ENCODE measurements at regions not wholly inside any gene's neighbourhood (a gene's known extent, or its start where the extent isn't known, plus 50 kb on each side); places are given as distances from the start of the nearest gene placed in this dataset.
"Not testable (repeated sequence)": the region's sequence is repeated elsewhere in the genome, so short reads cannot be mapped to it uniquely, and the experiment has no call there.

DNA sequence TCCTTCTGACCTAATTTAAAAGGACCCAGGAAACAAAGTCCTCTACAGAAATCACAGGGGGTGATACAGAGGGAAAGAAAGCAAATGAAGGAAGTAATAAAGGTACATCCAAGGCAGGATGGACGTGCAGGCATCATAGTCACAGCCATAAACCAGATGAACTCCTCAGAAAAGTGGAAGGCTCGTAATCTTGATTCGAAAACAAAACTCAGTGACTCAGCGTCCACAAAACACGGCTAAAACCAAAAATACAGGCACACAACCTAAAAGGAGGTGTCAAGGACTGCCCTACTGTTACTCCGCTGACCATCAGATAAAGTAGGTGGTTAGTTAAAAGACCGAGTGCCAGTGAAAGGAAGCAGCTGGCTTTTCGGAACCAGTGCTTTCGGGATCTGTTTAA lies 81.5 kb downstream of the TRIM69 start:
- DNase-seq; intact Hi-C loops (cut with DNase I): not testable (repeated sequence)

DNA sequence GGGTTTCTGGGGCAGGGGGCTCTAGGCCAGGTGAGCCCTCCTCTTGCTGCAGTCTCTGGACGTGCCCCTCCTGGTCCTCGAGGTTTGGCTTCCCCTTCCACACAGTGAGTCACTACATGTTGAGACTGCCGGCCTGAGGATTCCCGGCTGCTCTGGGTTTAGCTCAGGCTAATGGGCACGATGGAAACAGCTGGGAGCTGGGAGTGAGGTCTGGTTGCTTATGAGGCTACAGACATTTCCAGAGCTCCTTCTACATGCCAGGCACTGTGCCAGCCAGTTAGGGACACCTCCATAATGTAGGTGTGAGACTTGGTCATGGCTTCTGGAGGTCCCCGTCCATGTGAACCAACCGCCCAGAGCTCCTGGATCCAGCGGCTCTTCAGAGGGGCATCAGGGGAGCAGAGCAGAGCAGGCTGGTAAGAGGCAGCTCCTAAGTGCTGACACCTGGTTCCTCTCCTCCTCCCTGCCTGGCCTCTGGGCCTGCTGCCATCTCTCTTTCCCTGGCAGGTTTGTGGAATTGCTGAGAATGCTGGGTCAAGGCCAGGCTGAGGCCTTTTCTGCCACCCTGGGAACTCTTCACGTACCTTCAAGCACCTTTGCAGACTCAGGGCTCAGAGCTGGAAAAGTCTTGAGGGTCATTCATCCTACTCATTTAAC lies 83.1 kb downstream of the TRIM69 start:
- DNase-seq; intact Hi-C loops (cut with DNase I): not testable (repeated sequence)

DNA sequence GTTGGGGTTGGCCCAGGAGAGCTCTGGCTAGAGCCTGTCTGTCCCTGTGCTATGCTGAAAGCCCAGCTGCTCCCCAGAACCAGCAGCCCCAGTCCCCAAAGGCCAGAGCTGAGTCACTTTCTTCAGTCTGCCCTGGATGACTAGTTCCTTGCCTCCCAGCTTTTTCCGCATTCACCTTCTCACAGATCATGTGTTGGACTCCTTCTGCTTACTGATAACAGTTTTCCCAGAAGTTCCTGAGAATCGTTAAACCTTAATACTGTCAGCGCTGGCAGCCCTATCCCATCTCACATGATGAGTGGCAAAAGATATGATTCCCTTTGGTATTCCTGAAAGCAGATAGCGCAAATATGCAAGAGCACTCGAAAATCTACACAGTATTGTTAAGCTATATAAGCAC lies 84.2 kb downstream of the TRIM69 start:
- DNase-seq; intact Hi-C loops (cut with DNase I): not testable (repeated sequence)

DNA sequence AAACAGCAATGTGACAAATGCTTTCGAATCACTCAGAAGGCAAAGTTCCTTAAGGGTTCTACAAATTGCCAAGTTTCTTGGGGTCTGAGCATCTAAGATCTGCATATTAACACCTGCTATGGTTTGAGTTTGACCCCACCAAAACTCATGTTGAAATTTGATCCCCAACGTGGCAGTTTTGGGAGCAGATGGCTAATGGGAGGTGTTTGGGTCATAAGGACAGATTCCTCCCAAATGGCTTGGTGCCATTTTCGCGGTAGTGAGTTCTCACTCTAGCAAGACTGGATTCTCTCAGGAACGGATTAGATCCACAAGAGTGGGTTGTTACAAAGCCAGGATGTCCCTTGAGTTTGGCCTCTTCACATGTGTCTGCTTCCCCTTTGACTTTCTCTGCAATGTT lies 84.6 kb downstream of the TRIM69 start:
- intact Hi-C loops (cut with DNase I); DNase-seq: not testable (repeated sequence)

DNA sequence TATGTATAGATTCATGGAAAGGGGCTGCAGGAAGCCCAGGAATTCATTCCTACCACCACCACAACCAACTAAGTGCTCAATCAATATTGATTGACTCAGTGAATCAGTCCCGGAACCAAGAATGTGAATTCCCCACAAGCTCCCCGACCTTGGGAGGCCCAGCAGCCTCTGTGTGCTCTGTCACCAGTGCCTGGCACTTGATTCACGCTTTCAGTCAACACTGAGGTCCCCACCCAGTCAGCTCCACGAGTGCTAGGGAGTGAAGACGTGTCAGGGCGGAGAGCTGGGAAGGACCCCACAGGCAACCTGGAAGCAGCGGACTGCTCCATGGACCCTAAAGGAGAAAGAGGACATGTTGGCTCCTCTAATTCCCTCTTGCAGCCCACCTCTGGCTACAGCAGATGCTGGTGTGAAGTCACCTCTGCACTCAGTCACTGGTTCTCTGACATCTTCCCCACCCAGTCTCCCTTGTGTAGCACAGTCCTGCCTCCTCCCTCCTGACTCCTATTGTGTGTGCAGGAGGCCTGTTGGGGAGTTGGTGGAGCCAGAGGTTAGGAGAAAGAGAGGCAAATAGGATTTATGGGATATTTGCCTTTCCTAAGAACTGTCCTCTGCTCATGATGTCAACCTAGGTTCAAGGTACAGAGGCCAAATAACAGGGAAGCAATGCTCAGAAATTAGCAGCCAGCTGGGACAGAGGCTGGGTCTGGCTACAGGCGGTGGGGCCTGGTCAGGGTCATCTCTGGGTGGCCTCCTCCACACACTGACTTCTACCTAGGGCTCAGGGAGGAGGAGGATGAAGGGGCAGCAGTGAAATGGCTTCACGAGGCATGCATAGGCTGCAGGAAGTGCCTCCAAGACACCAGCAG lies 88.2 kb downstream of the TRIM69 start:
- intact Hi-C loops (cut with DNase I); DNase-seq: not testable (repeated sequence)

DNA sequence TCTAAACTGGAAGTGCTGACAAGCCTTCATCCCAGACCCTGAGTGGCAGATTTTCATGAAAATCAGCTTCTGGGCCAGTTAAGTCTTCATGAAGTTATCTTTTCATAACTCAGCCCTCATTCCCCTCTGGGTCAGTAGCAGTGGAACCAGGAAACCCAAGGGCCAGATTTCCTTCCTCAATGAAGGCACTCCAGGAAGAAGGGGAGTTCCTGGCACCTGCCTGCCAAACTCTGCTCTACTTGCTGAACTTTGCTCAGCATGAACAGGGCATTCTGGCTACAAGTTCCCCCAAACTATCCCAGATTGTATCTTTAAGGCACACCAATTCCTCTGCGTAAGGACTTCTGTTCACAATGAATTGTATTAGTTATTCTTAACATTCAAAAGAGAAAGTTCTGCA lies 90.3 kb downstream of the TRIM69 start:
- DNase-seq; intact Hi-C loops (cut with DNase I): not testable (repeated sequence)

DNA sequence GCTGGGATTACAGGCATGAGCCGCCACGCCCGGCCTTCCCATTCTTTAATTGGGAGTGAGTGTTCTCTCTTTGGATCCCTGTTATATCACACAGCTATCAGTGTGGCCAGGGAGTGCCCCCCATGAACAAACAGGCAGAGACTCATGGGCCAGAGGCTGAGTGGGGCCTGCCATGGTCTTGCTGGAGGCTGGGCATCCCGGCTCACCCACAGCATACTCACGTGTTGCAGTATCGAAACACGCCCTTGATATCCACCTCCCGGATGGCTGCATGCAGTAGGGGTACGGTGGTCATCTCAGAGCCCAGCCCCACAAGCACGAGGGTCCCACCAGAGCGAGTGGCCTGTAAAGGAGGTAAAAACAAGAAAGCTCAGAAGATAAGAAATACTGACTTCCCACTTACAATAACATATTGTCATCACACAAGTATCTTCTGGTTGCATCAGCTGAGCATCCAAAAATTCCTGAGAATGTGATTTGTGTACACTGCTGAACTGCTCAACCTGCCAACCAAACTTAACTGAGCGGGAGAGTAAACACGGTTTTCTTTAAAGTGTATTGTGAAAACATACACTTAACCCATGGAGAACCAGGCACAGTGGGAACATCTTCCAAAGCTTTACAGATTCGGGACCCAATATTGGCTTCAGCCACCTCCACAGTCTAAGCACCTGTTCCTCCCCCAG lies 92.0 kb downstream of the TRIM69 start:
- intact Hi-C loops (cut with DNase I): not testable (repeated sequence)
- peak in 1 of 10 donors; percentile 73 for DNase-seq

DNA sequence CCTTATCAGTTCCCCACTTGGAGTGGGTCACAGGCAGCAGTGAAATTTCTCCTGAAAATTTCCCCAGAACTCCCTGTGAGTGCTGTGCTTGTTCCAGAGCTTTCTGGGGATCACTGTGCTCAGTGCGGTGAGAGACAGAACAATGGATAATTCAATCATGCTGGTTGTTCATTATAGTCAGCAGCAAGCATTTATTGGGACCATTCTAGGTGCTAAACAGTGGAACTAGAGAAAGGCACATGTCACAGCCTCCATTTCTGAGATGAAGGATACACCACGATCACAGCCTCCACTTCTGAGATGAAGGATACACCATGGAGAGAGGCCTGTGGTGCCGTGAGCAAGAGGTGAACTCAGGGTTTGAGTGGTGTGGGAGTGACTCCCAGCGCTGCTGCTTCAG lies 92.8 kb downstream of the TRIM69 start:
- intact Hi-C loops (cut with DNase I); DNase-seq: not testable (repeated sequence)

DNA sequence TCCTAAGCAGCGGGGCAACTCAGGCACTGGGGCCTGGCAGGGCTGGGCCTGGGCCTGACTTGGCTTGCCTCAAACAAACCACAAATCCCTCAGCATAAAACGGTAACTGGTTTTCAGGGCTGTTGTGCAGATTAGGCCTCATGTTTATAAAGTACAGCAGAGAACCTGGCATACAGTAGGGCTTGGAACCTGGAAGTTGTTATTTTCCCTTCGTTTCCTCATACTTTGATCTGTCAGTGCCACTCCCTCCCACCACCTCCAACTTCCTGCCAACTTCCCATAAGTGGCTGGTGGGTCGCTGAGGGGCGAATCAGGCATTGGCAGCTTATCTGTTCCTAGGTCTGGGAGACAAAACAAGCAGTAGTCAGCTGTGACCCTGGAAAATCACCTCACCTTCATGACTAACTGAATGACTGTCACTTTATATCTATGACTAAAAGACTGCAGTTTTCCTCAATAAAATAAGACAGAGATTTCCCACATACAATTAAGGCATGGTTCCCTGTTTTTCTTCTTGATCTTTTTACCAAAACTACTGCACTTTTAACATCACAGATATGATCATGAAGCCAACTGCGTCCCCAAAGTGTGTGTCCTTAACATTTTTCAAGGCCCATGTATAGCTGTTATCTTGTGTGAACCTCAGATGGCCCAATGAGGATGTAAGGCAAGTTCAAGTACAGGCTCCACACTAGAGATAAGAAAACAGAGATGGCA lies 94.5 kb downstream of the TRIM69 start:
- intact Hi-C loops (cut with DNase I): not testable (repeated sequence)
- peak in 1 of 10 donors; percentile 31 for DNase-seq

DNA sequence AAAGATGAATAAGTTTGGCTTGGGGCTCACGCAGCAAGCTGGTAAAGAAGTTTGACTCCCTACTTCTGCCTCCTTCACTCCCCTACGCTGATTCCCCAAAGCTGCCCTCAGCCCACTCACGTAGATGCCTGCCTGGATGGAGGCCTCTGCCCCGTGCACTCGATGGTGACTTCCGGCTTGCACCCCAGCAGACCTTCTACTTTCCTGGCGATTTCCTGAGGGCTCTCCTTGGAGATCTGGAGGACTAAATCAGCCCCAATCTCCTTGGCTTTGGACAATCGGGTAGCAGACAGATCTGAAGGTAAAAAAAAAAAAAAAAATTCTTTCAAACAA lies 95.0 kb downstream of the TRIM69 start:
- DNase-seq: peak in 1 of 10 donors; percentile 58
- intact Hi-C loops (cut with DNase I): not testable (repeated sequence)

DNA sequence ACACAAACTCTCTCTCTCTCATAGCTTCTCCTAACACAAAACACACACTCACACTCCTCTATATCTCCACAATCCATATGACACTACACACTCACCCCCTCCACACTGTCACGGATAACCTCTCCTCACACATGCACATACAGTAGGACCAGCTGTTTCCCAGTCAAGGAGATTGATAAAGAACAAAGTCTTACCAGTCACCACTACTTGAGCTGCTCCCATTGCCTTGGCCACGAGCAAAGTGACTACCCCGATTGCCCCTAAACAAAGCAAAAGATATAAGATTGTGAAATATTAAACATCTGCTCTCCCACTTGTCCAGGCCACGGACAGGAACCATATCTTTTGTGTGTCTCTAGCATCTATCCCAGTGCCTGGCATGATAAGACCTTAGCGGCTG lies 95.8 kb downstream of the TRIM69 start:
- intact Hi-C loops (cut with DNase I); DNase-seq: not testable (repeated sequence)

DNA sequence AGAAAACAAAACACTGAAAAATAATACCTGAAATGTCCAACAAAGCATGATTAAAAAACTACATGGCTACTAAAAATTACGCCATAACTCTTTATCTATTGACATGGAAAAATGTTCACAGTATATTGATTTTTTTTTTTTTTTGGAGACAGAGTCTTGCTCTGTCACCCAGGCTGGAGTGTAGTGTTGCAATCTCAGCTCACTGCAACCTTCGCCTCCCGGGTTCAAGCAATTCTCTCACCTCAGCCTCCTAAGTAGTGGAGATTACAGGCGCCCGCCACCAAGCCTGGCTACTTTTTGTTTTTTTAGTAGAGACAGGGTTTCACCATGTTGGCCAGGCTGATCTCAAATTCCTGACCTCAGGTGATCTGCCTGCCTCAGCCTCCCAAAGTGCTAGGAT lies 96.8 kb downstream of the TRIM69 start:
- DNase-seq; intact Hi-C loops (cut with DNase I): not testable (repeated sequence)

DNA sequence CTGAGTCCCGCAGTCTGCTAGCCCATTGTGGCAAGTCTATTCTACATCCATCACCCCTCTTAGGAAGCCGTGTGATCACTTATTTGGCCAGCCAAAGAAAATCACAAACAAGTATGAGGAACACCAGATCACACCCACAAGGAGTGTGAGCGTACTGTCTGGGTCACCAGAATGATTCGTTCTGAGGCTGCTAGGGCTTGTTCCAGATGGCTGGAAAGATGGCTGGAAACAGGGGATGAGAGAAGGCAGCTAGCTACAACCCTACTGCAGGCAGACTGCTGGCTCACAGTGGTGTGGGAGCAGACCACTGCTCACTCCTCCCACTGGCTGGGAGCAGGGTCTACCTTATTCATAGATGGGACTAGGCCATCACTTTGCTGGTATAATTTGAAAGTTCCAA lies 97.4 kb downstream of the TRIM69 start:
- DNase-seq; intact Hi-C loops (cut with DNase I): not testable (repeated sequence)

DNA sequence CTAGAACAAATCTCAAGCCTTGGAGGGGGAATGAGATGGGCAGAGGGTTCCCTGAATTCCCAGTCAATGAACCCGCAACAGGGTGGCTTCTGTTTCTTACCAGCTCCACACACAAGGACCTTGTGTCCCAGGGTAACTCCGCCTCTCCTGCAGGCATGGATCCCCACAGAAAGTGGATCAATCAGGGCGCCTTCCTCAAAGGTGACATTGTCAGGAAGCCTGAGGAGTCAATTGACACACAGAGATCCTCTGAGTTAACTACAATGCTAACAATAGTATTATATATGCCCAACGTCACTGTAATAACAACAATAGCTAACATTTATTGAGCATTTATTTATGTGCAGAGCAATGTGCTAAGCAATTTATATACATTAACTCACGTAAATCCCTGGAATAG lies 98.8 kb downstream of the TRIM69 start:
- intact Hi-C loops (cut with DNase I); DNase-seq: not testable (repeated sequence)

DNA sequence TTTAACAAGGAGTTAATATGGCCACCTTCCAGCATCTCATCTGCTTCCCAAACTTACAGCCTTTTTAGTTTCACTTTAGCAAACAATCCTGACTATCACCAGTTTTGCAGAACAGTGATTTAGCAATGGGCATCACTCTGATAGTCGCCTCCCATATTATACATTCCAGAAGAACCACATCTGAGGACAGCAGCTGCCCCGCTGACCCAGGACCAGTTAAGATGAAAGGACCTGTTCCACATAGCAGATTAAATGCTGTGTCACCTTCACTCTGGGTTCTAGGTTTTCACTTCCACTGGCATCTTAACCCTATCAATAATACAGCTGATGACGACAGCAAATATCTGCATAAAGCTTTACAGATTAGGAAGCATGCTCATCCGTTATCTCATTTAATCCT lies 99.8 kb downstream of the TRIM69 start:
- no peak for DNase-seq
- intact Hi-C loops (cut with DNase I): no loop called here

DNA sequence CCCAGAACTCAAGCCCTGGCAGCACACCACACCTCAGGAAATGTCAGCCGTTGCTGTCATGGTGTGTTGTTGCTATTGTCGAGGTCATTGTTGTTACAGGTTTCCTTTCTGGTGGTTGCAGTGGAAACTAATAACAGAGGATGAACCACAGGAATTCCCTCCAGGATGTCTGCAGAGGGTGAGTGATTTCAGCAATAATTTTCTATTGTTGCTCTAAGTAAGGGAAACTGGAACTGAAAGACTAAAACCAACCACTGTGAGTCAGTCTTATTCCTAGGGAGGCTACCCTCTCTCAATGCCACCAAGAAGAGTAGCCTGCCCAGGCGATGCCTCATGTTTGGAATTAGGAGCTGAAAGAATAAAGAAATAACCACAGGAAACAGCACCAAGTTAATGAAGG lies 102.6 kb downstream of the TRIM69 start:
- intact Hi-C loops (cut with DNase I); DNase-seq: not testable (repeated sequence)

DNA sequence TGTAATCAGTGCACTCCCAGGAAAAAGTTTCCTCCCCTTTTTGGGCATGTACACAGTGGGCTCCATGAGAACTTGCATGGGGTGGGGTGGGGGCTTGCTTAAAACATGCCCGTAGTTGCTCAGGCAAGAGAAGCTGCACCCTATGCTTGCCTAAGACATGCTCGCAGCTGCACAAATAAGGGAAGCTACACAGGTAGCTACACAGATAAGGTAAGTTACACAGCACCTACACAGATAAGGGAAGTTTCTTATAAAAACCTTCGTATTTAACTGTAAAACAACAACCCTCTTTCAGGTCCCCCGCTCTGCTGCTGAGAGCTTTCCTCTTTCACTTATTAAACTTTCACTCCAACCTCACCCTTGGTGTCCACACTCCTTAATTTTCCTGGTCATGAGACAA lies 105.4 kb downstream of the TRIM69 start:
- intact Hi-C loops (cut with DNase I); DNase-seq: not testable (repeated sequence)

DNA sequence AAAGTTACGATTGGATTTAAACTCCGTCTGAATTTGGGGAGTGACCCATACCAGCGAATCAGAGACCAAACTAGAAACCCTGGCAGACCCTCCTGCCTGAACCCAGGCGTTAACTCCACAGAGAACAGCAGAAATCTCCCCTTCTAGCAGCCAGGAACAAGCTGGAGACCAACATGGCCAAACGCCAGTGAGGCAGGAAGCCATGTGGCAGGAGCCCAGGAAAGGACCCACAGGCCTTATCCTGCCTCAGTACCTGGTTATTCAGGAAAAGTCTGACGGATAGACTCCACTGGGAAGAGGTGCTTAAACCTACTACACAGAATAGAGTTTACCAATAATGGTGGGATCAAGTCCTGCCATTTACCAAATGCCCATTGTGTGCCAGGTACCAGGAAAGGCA lies 106.6 kb downstream of the TRIM69 start:
- DNase-seq; intact Hi-C loops (cut with DNase I): not testable (repeated sequence)

DNA sequence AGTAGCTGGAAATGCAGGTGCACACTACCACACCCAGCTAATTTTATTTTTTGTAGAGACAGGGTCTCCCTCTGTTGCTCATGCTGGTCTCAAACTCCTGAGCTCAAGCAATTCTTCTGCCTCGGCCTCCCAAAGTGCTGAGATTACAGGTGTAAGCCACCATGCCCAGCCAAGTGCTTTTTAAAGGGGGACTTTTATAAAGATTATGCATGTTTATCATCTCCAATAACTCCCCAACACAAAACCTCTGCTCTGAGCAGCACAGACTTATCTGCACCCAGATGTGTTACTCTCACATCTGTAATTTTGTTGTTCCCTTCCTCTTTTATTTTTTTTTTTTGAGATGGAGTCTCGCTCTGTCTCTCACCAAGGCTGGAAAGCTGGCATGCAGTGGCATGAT lies 108.6 kb downstream of the TRIM69 start:
- DNase-seq; intact Hi-C loops (cut with DNase I): not testable (repeated sequence)

DNA sequence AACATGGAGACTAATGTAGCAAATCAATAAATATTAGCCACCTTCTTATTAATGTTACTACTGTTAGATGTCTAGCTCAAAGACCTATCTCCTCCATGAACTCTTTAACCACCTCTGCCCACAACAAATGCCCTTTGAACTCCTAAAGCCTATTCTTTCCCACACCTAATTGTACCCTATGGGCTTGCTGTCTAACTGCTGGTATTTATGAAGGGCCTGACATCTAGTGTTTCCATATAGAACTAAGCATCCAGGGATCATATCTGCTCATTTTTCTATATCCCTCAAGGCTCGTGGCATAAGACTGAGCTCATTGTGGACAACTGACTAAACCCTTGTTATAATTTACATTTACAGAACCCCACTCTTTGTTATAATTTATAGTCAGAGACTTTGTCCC lies 109.8 kb downstream of the TRIM69 start:
- intact Hi-C loops (cut with DNase I): not testable (repeated sequence)

DNA sequence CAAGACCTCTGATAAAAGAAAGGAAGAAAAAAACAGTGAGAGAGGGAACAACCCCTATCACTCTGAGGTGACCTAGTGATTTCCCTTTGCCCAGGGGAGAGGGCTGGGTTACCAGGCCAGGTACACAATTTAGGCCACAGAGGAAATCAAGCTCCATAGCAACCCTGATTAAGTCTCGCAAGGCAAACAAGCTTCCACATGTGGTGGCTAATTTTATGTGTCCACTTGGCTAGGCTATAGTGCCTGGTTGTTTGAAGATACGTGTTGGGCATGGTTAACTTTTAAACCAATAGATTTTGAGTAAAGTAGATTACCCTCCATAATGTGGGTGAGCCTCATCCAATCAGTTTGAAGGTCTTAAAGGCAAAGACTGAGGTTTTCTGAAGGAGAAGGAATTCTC lies 108.9 kb upstream of the TERB2 start:
- DNase-seq; intact Hi-C loops (cut with DNase I): not testable (repeated sequence)

More for the DNA sequence above, 109.8 kb downstream of the TRIM69 start:
- DNase-seq: not testable (repeated sequence)

Measured in posterior cingulate gyrus (tissue), 11 donors.